ENCODE measurements at regions not wholly inside any gene's neighbourhood (a gene's known extent, or its start where the extent isn't known, plus 50 kb on each side); places are given as distances from the start of the nearest gene placed in this dataset.

DNA sequence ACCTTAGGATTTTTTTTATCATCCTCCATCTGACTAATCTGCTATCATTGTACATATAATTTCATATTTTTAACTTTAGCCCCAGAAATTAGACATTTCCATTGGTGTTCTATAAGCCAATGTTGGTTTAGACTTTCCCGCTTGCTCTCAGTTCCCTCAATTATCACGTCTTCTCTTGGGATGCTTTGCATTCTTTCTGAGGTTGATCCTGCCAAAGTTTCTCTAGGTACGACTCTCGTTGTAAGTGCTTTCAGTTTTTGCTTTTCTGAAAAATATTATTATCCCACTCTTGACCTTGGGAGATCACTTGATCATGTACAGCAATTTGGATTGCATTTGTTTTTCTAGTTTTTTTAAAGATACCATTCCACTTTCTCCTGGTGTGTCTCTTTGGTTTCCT, 270.2 kb downstream of the IRS2 start:
- in situ Hi-C loops (cut with MboI) = no loop called here
- no peaks in the 10 kb centered on the region for H3K36me3 ChIP-seq (ENCODE audit: control insufficient read depth in 2 of 2, insufficient read depth in 2 of 2, low read length in 1 of 2)
- ChIA-PET POLR2A (no interaction called here), SMC1A (ENCODE audit: uncharacterized antibody, unreplicated experiment) (no interaction called here), CTCF (interaction anchor here (1.2 kb wide), 1 partner anchor 370 kb away, joined by 3 read pairs; no protein-coding TSS in a partner anchor), RAD21 (ENCODE audit: unreplicated experiment) (no interaction called here)
- H3K9me3 ChIP-seq (replicated peaks; ENCODE audit: control insufficient read depth, insufficient read depth, low read length) = no peaks in the 10 kb centered on the region
- no peak overlapping the region for H2AFZ ChIP-seq (ENCODE audit: control insufficient read depth, low read depth, low read length)
- intact Hi-C loops (cut with micrococcal nuclease; ENCODE audit: unreplicated experiment) = no loop called here
- no peaks in the 10 kb centered on the region for H3K4me1 ChIP-seq (ENCODE audit: control insufficient read depth, insufficient read depth, low read length)
- no peaks in the 10 kb centered on the region for H3K27me3 ChIP-seq (replicated peaks in 1 of 2; ENCODE audit: control insufficient read depth in 2 of 2, insufficient read depth in 2 of 2, low read length in 1 of 2)
- no peak overlapping the region for H3K4me2 ChIP-seq (ENCODE audit: control insufficient read depth, insufficient read depth)
- H3K27ac ChIP-seq (ENCODE audit: control insufficient read depth, insufficient read depth) = no peak overlapping the region
- no peaks in the 10 kb centered on the region for H4K20me1 ChIP-seq (ENCODE audit: control insufficient read depth, insufficient read depth)
- WGBS (ENCODE audit: insufficient coverage, insufficient replicate concordance, low lambda C conversion rate, missing lambda C conversion rate) = 12% methylated on average over 4 of the region's 4 CpGs
- DNase-seq (ENCODE audit: low read depth, low spot score) (no peak), FAIRE-seq (no peak), ATAC-seq (no peak)
- TF ChIP-seq PML (IDR thresholded peaks at IDR 0.05; ENCODE audit: low read length) = no peak
- H3K4me3 ChIP-seq = no peak overlapping the region
- no peaks in the 10 kb centered on the region for H3K79me2 ChIP-seq (ENCODE audit: control insufficient read depth, insufficient read depth, low read length)
- BruUV-seq (replicated peaks) = no TSS peak
- H3K9ac ChIP-seq (ENCODE audit: control insufficient read depth, insufficient read depth, low read length) = no peak overlapping the region

DNA sequence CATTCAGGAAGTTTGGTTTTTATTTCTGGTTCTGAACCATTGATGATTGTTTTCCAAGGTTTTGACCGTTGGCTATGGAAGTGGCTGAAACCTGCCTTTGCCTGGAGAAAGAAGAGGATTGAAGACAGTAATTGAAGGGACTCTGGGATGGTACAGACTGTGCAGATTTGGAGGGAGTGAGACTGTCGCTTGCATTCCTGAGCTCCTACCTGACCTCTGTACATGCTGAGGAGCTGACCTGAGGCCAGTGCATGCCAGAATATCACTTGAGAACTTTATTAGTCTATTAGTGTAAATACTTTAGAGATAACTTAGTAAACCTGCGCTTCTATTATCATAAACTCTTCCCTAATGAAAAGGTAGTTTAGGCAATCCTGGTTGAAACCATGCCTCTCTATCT, 276.4 kb downstream of the IRS2 start:
- no peaks in the 10 kb centered on the region for H3K79me2 ChIP-seq (ENCODE audit: control insufficient read depth, insufficient read depth, low read length)
- no peaks in the 10 kb centered on the region for H3K4me1 ChIP-seq (ENCODE audit: control insufficient read depth, insufficient read depth, low read length)
- intact Hi-C loops (cut with micrococcal nuclease; ENCODE audit: unreplicated experiment) (no loop called here), in situ Hi-C loops (cut with MboI) (no loop called here)
- TF ChIP-seq, protein P1, sequence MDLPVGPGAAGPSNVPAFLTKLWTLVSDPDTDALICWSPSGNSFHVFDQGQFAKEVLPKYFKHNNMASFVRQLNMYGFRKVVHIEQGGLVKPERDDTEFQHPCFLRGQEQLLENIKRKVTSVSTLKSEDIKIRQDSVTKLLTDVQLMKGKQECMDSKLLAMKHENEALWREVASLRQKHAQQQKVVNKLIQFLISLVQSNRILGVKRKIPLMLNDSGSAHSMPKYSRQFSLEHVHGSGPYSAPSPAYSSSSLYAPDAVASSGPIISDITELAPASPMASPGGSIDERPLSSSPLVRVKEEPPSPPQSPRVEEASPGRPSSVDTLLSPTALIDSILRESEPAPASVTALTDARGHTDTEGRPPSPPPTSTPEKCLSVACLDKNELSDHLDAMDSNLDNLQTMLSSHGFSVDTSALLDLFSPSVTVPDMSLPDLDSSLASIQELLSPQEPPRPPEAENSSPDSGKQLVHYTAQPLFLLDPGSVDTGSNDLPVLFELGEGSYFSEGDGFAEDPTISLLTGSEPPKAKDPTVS (IDR thresholded peaks at IDR 0.05; ENCODE audit: low read depth, low read length) = no peak
- no peak for TF ChIP-seq BRCA1 (IDR thresholded peaks at IDR 0.05; ENCODE audit: low read depth, low read length)
- FAIRE-seq (no peak), ATAC-seq (no peak), DNase-seq (ENCODE audit: low read depth, low spot score) (no peak)
- no peak overlapping the region for H3K9ac ChIP-seq (ENCODE audit: control insufficient read depth, insufficient read depth, low read length)
- no peaks in the 10 kb centered on the region for H4K20me1 ChIP-seq (ENCODE audit: control insufficient read depth, insufficient read depth)
- WGBS (ENCODE audit: insufficient coverage, insufficient replicate concordance, low lambda C conversion rate, missing lambda C conversion rate) = 33% methylated on average over 3 of the region's 3 CpGs
- ChIA-PET RAD21 (ENCODE audit: unreplicated experiment) (no interaction called here), POLR2A (no interaction called here), SMC1A (ENCODE audit: uncharacterized antibody, unreplicated experiment) (no interaction called here), CTCF (no interaction called here)
- no peaks in the 10 kb centered on the region for H3K27me3 ChIP-seq (replicated peaks in 1 of 2; ENCODE audit: control insufficient read depth in 2 of 2, insufficient read depth in 2 of 2, low read length in 1 of 2)
- H3K9me3 ChIP-seq (replicated peaks; ENCODE audit: control insufficient read depth, insufficient read depth, low read length) = no peaks in the 10 kb centered on the region
- H2AFZ ChIP-seq (ENCODE audit: control insufficient read depth, low read depth, low read length) = no peak overlapping the region
- H3K27ac ChIP-seq (ENCODE audit: control insufficient read depth, insufficient read depth) = no peak overlapping the region
- no peak overlapping the region for H3K4me2 ChIP-seq (ENCODE audit: control insufficient read depth, insufficient read depth)
- H3K36me3 ChIP-seq (ENCODE audit: control insufficient read depth in 2 of 2, insufficient read depth in 2 of 2, low read length in 1 of 2) = no peaks in the 10 kb centered on the region
- BruUV-seq (replicated peaks) = no TSS peak
- H3K4me3 ChIP-seq = no peak overlapping the region

Measured in GM12878 (cell line).